ENCODE measurements at regions not wholly inside any gene's neighbourhood (a gene's known extent, or its start where the extent isn't known, plus 50 kb on each side); places are given as distances from the start of the nearest gene placed in this dataset.

DNA sequence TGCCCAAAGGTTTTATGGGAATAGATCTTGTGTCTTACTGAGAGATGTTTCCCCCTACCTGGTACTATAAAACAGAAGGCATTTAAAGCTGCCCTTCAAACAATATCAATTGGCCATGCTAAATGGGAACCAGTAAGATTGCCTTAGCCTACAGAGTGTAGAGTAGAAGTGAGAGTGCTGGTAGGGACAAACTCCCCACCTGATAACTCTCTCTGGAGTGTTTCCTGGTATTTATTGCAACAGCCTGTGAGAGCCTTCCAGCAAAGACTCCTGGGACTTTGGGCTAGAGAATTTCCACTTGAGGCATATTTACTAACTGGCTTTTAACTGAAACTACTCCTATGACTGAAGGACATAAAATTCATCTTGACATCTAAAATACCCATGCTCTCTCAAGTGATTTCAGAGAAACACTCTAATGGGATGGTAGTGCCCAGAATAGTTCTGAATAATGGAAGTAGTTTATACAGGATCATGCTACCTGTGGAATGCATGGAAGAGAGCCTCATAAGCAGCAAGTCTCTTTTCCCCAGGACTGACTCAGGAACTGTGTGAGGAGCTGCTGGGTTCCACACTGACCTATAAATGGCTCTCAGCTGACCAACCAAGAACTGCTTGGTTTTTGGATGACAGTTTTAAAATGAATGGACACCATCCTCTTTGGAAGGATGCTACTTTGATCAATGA, 132.7 kb upstream of the SLITRK5 start (continued):
- TF ChIP-seq, protein P1, sequence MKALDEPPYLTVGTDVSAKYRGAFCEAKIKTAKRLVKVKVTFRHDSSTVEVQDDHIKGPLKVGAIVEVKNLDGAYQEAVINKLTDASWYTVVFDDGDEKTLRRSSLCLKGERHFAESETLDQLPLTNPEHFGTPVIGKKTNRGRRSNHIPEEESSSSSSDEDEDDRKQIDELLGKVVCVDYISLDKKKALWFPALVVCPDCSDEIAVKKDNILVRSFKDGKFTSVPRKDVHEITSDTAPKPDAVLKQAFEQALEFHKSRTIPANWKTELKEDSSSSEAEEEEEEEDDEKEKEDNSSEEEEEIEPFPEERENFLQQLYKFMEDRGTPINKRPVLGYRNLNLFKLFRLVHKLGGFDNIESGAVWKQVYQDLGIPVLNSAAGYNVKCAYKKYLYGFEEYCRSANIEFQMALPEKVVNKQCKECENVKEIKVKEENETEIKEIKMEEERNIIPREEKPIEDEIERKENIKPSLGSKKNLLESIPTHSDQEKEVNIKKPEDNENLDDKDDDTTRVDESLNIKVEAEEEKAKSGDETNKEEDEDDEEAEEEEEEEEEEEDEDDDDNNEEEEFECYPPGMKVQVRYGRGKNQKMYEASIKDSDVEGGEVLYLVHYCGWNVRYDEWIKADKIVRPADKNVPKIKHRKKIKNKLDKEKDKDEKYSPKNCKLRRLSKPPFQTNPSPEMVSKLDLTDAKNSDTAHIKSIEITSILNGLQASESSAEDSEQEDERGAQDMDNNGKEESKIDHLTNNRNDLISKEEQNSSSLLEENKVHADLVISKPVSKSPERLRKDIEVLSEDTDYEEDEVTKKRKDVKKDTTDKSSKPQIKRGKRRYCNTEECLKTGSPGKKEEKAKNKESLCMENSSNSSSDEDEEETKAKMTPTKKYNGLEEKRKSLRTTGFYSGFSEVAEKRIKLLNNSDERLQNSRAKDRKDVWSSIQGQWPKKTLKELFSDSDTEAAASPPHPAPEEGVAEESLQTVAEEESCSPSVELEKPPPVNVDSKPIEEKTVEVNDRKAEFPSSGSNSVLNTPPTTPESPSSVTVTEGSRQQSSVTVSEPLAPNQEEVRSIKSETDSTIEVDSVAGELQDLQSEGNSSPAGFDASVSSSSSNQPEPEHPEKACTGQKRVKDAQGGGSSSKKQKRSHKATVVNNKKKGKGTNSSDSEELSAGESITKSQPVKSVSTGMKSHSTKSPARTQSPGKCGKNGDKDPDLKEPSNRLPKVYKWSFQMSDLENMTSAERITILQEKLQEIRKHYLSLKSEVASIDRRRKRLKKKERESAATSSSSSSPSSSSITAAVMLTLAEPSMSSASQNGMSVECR (CRISPR knock-in tag; IDR thresholded peaks at IDR 0.05; ENCODE audit: borderline replicate concordance) = no peak

DNA sequence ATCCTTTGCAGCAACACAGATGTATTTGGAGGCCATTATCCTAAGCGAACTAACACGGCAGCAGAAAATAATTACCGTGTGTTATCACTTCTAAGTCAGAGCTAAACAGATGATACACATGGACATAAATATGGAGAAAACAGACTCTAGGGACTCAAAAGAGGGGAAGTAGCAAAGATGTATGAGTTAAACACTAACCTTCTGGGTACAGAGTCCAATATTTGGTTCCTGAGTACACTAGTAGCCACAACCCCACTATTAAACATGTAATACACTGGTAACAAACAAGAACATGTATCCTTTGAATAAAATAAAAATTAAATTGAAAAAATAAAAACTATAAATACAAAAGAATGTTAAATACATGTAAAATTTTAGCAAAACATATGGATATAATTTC, 118.0 kb upstream of the SLITRK5 start:
- peaks cover 5% of the 10 kb centered on the region for H3K4me1 Mint-ChIP-seq
- H3K27me3 Mint-ChIP-seq (ENCODE audit: low read depth) = peaks cover 57% of the 10 kb centered on the region
- no peak for DNase-seq (ENCODE audit: low spot score)
- ChIA-PET POLR2A (no interaction called here), CTCF (no interaction called here)
- no peak overlapping the region for H3K27ac Mint-ChIP-seq
- H3K4me3 Mint-ChIP-seq = no peak overlapping the region
- TF ChIP-seq OVOL2 (CRISPR knock-in tag; IDR thresholded peaks at IDR 0.05; ENCODE audit: borderline replicate concordance) = no peak
- TF ChIP-seq, protein P2, sequence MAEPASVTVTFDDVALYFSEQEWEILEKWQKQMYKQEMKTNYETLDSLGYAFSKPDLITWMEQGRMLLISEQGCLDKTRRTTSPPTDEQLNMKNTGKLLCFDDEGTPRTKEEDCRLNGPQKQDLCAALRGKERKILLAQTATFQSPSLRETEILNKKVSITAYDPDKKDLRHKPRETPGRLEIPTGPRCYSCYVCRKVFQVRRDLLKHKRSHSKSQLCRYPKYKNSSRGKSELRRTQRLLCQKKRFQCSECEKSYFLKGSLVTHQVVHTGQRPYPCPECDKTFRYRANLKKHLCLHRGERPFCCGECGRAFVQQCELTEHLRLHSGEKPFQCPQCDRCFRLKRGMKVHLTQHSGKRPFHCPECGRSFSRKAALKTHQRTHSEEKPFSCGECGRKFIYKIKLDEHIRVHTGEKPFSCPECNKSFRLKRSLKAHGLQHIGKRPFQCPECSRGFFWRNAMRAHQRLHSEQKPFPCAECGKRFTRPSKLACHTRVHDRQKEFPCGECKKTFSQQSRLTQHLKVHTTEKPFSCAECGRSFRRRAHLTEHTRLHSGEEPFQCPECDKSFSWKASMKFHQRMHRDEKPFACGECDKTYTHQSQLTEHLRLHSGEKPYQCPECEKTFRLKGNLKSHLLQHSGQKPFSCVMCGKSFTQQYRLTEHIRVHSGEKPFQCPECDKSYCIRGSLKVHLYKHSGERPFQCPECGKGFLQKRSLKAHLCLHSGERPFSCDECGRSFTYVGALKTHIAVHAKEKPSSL (CRISPR knock-in tag; conservative IDR thresholded peaks at IDR 0.05) = no peak
- H3K36me3 Mint-ChIP-seq = no peaks in the 10 kb centered on the region
- ATAC-seq = no peak
- no peaks in the 10 kb centered on the region for H3K9me3 Mint-ChIP-seq

DNA sequence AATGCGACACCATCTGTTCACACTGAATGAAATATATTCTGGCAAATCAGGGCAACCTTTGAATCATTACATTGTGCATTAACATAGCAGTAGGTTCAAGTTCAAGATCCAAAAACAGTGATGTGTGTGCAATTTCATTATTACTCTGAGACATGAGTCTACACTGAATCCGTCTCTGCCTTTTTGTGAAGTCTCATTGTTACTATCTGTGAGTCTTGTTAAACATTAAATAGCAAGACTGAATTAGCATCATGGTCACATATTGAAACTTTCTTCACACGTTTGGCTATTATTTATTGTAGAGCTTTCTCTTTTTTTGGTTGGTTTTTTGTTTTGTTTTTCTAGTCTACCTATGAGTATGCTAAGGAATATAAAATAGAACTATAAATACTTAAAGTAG, 117.1 kb upstream of the SLITRK5 start:
- Mint-ChIP-seq H3K4me1 (peaks cover 5% of the 10 kb centered on the region), H3K4me3 (no peak overlapping the region), H3K27ac (no peak overlapping the region), H3K36me3 (no peaks in the 10 kb centered on the region), H3K9me3 (no peaks in the 10 kb centered on the region), H3K27me3 (ENCODE audit: low read depth) (peaks cover 60% of the 10 kb centered on the region)
- no peak for DNase-seq (ENCODE audit: low spot score)
- CTCF ChIA-PET = no interaction called here
- ATAC-seq = no peak
- POLR2A ChIA-PET = no interaction called here
- TF ChIP-seq, protein P3, sequence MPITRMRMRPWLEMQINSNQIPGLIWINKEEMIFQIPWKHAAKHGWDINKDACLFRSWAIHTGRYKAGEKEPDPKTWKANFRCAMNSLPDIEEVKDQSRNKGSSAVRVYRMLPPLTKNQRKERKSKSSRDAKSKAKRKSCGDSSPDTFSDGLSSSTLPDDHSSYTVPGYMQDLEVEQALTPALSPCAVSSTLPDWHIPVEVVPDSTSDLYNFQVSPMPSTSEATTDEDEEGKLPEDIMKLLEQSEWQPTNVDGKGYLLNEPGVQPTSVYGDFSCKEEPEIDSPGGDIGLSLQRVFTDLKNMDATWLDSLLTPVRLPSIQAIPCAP (CRISPR knock-in tag; IDR thresholded peaks at IDR 0.05) = no peak
- TF ChIP-seq ZBTB21 (CRISPR knock-in tag; IDR thresholded peaks at IDR 0.05; ENCODE audit: borderline replicate concordance) (no peak), TEAD4 (CRISPR knock-in tag; IDR thresholded peaks at IDR 0.05) (no peak)

DNA sequence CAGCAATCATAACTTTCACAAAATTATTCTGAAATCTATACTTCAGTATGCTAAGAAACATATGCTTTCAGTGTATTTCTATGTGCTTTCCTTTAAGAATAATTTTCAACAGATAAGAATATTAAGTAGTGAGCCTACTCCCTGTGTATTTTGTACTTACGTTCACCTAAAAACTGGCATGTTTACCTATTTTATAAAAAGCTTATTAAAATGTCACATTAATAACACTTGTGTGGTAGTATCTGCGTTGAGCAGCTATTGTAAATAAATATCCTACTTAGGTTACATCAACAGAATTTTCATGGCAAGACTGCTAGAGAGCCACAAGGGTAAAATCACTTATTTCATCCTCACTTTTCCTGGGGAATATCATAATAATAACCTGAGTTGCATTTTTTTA, 113.4 kb upstream of the SLITRK5 start:
- ATAC-seq = no peak
- CTCF ChIA-PET = no interaction called here
- TF ChIP-seq SOX15 (CRISPR knock-in tag; IDR thresholded peaks at IDR 0.05) (no peak), TEAD4 (CRISPR knock-in tag; IDR thresholded peaks at IDR 0.05) (no peak), MXD4 (CRISPR knock-in tag; IDR thresholded peaks at IDR 0.05; ENCODE audit: borderline replicate concordance) (no peak), MYBL2 (CRISPR knock-in tag; IDR thresholded peaks at IDR 0.05) (no peak), CREB1 (CRISPR knock-in tag; IDR thresholded peaks at IDR 0.05) (no peak), ETV6 (CRISPR knock-in tag; IDR thresholded peaks at IDR 0.05) (no peak), GRHL2 (CRISPR knock-in tag; IDR thresholded peaks at IDR 0.05; ENCODE audit: insufficient replicate concordance, severe bottlenecking) (no peak), NR2C2 (CRISPR knock-in tag; IDR thresholded peaks at IDR 0.05) (no peak), GABPB1 (CRISPR knock-in tag; IDR thresholded peaks at IDR 0.05) (no peak)
- TF ChIP-seq, protein P4, sequence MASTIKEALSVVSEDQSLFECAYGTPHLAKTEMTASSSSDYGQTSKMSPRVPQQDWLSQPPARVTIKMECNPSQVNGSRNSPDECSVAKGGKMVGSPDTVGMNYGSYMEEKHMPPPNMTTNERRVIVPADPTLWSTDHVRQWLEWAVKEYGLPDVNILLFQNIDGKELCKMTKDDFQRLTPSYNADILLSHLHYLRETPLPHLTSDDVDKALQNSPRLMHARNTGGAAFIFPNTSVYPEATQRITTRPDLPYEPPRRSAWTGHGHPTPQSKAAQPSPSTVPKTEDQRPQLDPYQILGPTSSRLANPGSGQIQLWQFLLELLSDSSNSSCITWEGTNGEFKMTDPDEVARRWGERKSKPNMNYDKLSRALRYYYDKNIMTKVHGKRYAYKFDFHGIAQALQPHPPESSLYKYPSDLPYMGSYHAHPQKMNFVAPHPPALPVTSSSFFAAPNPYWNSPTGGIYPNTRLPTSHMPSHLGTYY (CRISPR knock-in tag; IDR thresholded peaks at IDR 0.05) = no peak
- TF ChIP-seq, protein P5, sequence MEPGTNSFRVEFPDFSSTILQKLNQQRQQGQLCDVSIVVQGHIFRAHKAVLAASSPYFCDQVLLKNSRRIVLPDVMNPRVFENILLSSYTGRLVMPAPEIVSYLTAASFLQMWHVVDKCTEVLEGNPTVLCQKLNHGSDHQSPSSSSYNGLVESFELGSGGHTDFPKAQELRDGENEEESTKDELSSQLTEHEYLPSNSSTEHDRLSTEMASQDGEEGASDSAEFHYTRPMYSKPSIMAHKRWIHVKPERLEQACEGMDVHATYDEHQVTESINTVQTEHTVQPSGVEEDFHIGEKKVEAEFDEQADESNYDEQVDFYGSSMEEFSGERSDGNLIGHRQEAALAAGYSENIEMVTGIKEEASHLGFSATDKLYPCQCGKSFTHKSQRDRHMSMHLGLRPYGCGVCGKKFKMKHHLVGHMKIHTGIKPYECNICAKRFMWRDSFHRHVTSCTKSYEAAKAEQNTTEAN (CRISPR knock-in tag; IDR thresholded peaks at IDR 0.05) = no peak
- TF ChIP-seq, protein P6, sequence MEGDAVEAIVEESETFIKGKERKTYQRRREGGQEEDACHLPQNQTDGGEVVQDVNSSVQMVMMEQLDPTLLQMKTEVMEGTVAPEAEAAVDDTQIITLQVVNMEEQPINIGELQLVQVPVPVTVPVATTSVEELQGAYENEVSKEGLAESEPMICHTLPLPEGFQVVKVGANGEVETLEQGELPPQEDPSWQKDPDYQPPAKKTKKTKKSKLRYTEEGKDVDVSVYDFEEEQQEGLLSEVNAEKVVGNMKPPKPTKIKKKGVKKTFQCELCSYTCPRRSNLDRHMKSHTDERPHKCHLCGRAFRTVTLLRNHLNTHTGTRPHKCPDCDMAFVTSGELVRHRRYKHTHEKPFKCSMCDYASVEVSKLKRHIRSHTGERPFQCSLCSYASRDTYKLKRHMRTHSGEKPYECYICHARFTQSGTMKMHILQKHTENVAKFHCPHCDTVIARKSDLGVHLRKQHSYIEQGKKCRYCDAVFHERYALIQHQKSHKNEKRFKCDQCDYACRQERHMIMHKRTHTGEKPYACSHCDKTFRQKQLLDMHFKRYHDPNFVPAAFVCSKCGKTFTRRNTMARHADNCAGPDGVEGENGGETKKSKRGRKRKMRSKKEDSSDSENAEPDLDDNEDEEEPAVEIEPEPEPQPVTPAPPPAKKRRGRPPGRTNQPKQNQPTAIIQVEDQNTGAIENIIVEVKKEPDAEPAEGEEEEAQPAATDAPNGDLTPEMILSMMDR (IDR thresholded peaks at IDR 0.05) = no peak

More for the DNA sequence above, 113.4 kb upstream of the SLITRK5 start:
- H3K4me3 Mint-ChIP-seq = no peak overlapping the region
- H3K27ac Mint-ChIP-seq = no peak overlapping the region
- POLR2A ChIA-PET = no interaction called here
- no peak for DNase-seq (ENCODE audit: low spot score)
- peaks cover 6% of the 10 kb centered on the region; the same call in 1 of the 2 replicates for H3K36me3 Mint-ChIP-seq
- peaks cover 14% of the 10 kb centered on the region for H3K9me3 Mint-ChIP-seq
- peaks cover 59% of the 10 kb centered on the region for H3K27me3 Mint-ChIP-seq (ENCODE audit: low read depth)
- peaks cover 7% of the 10 kb centered on the region for H3K4me1 Mint-ChIP-seq

Measured in WTC11 (cell line).